Omental fat pad (tissue), 3 donors: ENCODE measurements at regions not wholly inside any gene's neighbourhood (a gene's known extent, or its start where the extent isn't known, plus 50 kb on each side); places are given as distances from the start of the nearest gene placed in this dataset.

Experiments used
- ATAC-seq: fragments of 150-250 bp; one replicate; pipeline ENCODE4 v1.9.1; 2016; ENCODE audit warnings: mild to moderate bottlenecking, moderate library complexity; ENCODE audit not compliant: low FRiP score
- DNase-seq: peaks from one replicate; pipeline ENCODE4 v3.0.0-alpha.2; 2019; ENCODE audit warnings: low spot score
- CTCF ChIP-seq, 3 donors: fragments of 450-650 bp; IDR thresholded peaks; one replicate each; pipeline ENCODE4 v1.5.1; 2016 to 2017; ENCODE audit warnings: antibody characterized with exemption in 3 of 3, mild to moderate bottlenecking in 3 of 3, moderate library complexity in 2 of 3

- TF ChIP-seq CTCF (IDR thresholded peaks at IDR 0.05), result no peak
- ATAC-seq, result no peak
- no peak for DNase-seq
These were observed 51.0 kb upstream of the SORCS2 start for GRCh38 chr4:7141151-7141834.

GRCh38 chr4:7140692-7141069 is 51.7 kb upstream of the SORCS2 start:
- DNase-seq, result no peak
- TF ChIP-seq CTCF (IDR thresholded peaks at IDR 0.05), result no peak

GRCh38 chr4:7140062-7140691 is 52.2 kb upstream of the SORCS2 start:
- ATAC-seq, result no peak
- DNase-seq, result no peak
- no peak for TF ChIP-seq CTCF (IDR thresholded peaks at IDR 0.05)

More at GRCh38 chr4:7140692-7141069, 51.7 kb upstream of the SORCS2 start:
- no peak for ATAC-seq

GRCh38 chr4:7139167-7139982 is 53.0 kb upstream of the SORCS2 start:
- TF ChIP-seq CTCF (IDR thresholded peaks at IDR 0.05), result no peak
- DNase-seq (no peak), ATAC-seq (no peak)

- ATAC-seq (no peak), DNase-seq (no peak)
- no peak for TF ChIP-seq CTCF (IDR thresholded peaks at IDR 0.05)
These were observed 53.8 kb upstream of the SORCS2 start for GRCh38 chr4:7138223-7139166.

- no peak for ATAC-seq
- no peak for DNase-seq
- no peak for TF ChIP-seq CTCF (IDR thresholded peaks at IDR 0.05)
These were observed 54.8 kb upstream of the SORCS2 start for GRCh38 chr4:7137326-7138200.
